HepG2 (cell line): ENCODE measurements at regions not wholly inside any gene's neighbourhood (a gene's known extent, or its start where the extent isn't known, plus 50 kb on each side); places are given as distances from the start of the nearest gene placed in this dataset.

Source experiments
- CBFB ChIP-seq: sonication (generic); formaldehyde crosslinking; IDR thresholded peaks from 2 replicates; pipeline ENCODE4 v1.4.0; 2020; ENCODE audit warnings: missing genetic modification reagents
- CBX2 ChIP-seq, 2 experiments: fragments of 200-600 bp in 1 of 2; sonication (generic); formaldehyde crosslinking in 1 of 2; IDR thresholded peaks; 2 replicates each; pipeline versions ENCODE4 v1.7.0 to v1.8.1; 2018 to 2022; ENCODE audit warnings: low read depth in 2 of 2, low read length in 1 of 2, mild to moderate bottlenecking in 1 of 2, missing genetic modification reagents in 1 of 2
- CTCF ChIP-seq: sonication (generic); formaldehyde crosslinking; IDR thresholded peaks from 2 replicates; pipeline ENCODE4 v1.5.0; 2020; ENCODE audit warnings: mild to moderate bottlenecking, missing genetic modification reagents, moderate library complexity
- DMTF1 ChIP-seq: sonication (generic); formaldehyde crosslinking; IDR thresholded peaks from 2 replicates; pipeline ENCODE4 v1.4.0; 2020; ENCODE audit warnings: mild to moderate bottlenecking, missing genetic modification reagents
- JUND ChIP-seq: sonication (generic); formaldehyde crosslinking; IDR thresholded peaks from 2 replicates; pipeline ENCODE4 v1.8.0; 2022; ENCODE audit warnings: mild to moderate bottlenecking, missing genetic modification reagents
- NAIF1 ChIP-seq: sonication (generic); formaldehyde crosslinking; IDR thresholded peaks from 2 replicates; pipeline ENCODE4 v1.5.0; 2020; ENCODE audit warnings: mild to moderate bottlenecking, missing genetic modification reagents, borderline replicate concordance
- SMARCE1 ChIP-seq: fragments of 450-650 bp; IDR thresholded peaks from 2 replicates; pipeline ENCODE4 v1.6.1; 2017; ENCODE audit warnings: borderline replicate concordance
- TAF1 ChIP-seq: sonication (generic); formaldehyde crosslinking; IDR thresholded peaks from 2 replicates; pipeline ENCODE4 v1.4.0; 2020; ENCODE audit warnings: missing genetic modification reagents
- TCF7 ChIP-seq: sonication (generic); IDR thresholded peaks from 2 replicates; pipeline ENCODE4 v1.6.1; 2016; ENCODE audit warnings: antibody characterized with exemption, low read depth
- YY1 ChIP-seq: IDR thresholded peaks from 2 replicates; pipeline ENCODE4 v1.6.1; 2011; ENCODE audit warnings: low read length, low read depth, moderate library complexity, mild to moderate bottlenecking; ENCODE audit not compliant: insufficient read depth, insufficient replicate concordance
- ZC3H4 ChIP-seq: sonication (generic); formaldehyde crosslinking; IDR thresholded peaks from 2 replicates; pipeline ENCODE4 v1.4.0; 2020; ENCODE audit warnings: missing genetic modification reagents, borderline replicate concordance
- ZNF326 ChIP-seq: sonication (generic); formaldehyde crosslinking; IDR thresholded peaks from 2 replicates; pipeline ENCODE4 v1.4.0; 2020; ENCODE audit warnings: missing genetic modification reagents, borderline replicate concordance
- ZNF329 ChIP-seq: sonication (generic); formaldehyde crosslinking; IDR thresholded peaks from 2 replicates; pipeline ENCODE4 v1.9.0; 2021; ENCODE audit warnings: low read depth, mild to moderate bottlenecking, missing genetic modification reagents

GRCh38 chr20:24769878-24770627 lies 179.0 kb upstream of the CST7 start:
- TF ChIP-seq ZC3H4 = no peak
- TF ChIP-seq CTCF (CRISPR knock-in tag) = no peak
- TF ChIP-seq DMTF1 (CRISPR knock-in tag) = no peak
- no peak for TF ChIP-seq ZNF326 (CRISPR knock-in tag)
- no peak for TF ChIP-seq JUND (CRISPR knock-in tag)
- no peak for TF ChIP-seq TCF7
- no peak for TF ChIP-seq CBFB
- no peak for TF ChIP-seq YY1
- TF ChIP-seq SMARCE1 = no peak
- no peak for TF ChIP-seq NAIF1
- TF ChIP-seq ZNF329 (CRISPR knock-in tag) = no peak
- TF ChIP-seq CBX2 (IDR thresholded peaks at IDR 0.05; ENCODE audit: low read depth, low read length) = no peak
- no peak for TF ChIP-seq CBX2 (CRISPR knock-in tag; IDR thresholded peaks at IDR 0.05; ENCODE audit: low read depth)
- TF ChIP-seq TAF1 (CRISPR knock-in tag) = no peak
